HCT116 (cell line): ENCODE measurements at regions not wholly inside any gene's neighbourhood (a gene's known extent, or its start where the extent isn't known, plus 50 kb on each side); places are given as distances from the start of the nearest gene placed in this dataset.

Source experiments
- ATAC-seq: fragments of 200-7000 bp; cut with Tn5 transposase; 2 replicates; pipeline ENCODE4 v1.9.1; 2020; ENCODE audit warnings: mild to moderate bottlenecking, moderate library complexity
- BruUV-seq: library from RNA; stranded (reverse); fragments of 400-500 nt; replicated peaks from 2 replicates; lab custom pipeline; 2021; lab: Mats Ljungman, UMichigan
- CTCF ChIA-PET: fragments of 300-600 bp; sonication (Branson Sonifier 250); formaldehyde crosslinking; loops from one replicate; lab custom pipeline; 2021; ENCODE audit warnings: antibody characterized with exemption; lab: Charles Lee
- POLR2A ChIA-PET: fragments of 300-600, 350-600 bp; sonication (Branson Sonifier 250); formaldehyde crosslinking; loops from one replicate; lab custom pipeline; 2021; ENCODE audit warnings: antibody characterized with exemption; lab: Charles Lee
- RAD21 ChIA-PET, 2 experiments: fragments of 300-600 bp; sonication (Branson Sonifier 250); formaldehyde crosslinking; loops; one replicate each; lab custom pipeline; 2023; ENCODE audit warnings: low total read pairs in 2 of 2; ENCODE audit not compliant: uncharacterized antibody in 2 of 2, unreplicated experiment in 2 of 2, low non-redundant PET in 1 of 2; lab: Charles Lee
- DNase-seq: peaks from one replicate; pipeline ENCODE4 v3.0.0-alpha.2; 2010; ENCODE audit warnings: low read depth, low spot score
- H2AFZ ChIP-seq: fragments of 200-600 bp; shearing (Covaris generic), sonication (generic); 2 replicates; pipeline ENCODE4 v1.6.1; 2017; ENCODE audit warnings: low read depth, mixed run types, mixed read lengths, antibody characterized with exemption, low read length; ENCODE audit not compliant: poor library complexity, severe bottlenecking
- H3K27ac ChIP-seq: 2 replicates; pipeline ENCODE4 v1.5.1; 2012; ENCODE audit warnings: low read depth, low read length
- H3K27me3 ChIP-seq: fragments of 200-600 bp; sonication (generic); 2 replicates; pipeline ENCODE4 v1.6.1; 2016; ENCODE audit warnings: mixed run types, low read length, mixed read lengths; ENCODE audit not compliant: insufficient read depth
- H3K36me3 ChIP-seq, 2 experiments: fragments of 200-500 bp in 1 of 2; fragments of 200-600 bp in 1 of 2; sonication (Bioruptor generic) in 1 of 2; sonication (generic) in 1 of 2; 2 replicates each; pipeline versions ENCODE4 v1.5.1 to v1.6.1; 2014 to 2016; ENCODE audit warnings: low read length in 2 of 2, inconsistent platforms in 1 of 2, mixed read lengths in 1 of 2, mixed run types in 1 of 2; ENCODE audit not compliant: insufficient read depth in 2 of 2, control insufficient read depth in 1 of 2
- H3K4me1 ChIP-seq, 2 experiments: fragments of 200-600 bp in 1 of 2; sonication (generic) in 1 of 2; 2 replicates each; pipeline versions ENCODE4 v1.5.1 to v1.6.1; 2012 to 2017; ENCODE audit warnings: low read length in 2 of 2, inconsistent platforms in 1 of 2, mild to moderate bottlenecking in 1 of 2, mixed read lengths in 1 of 2, mixed run types in 1 of 2, moderate library complexity in 1 of 2; ENCODE audit not compliant: insufficient read depth in 2 of 2, control insufficient read depth in 1 of 2
- H3K4me2 ChIP-seq: fragments of 200-600 bp; sonication (generic); 2 replicates; pipeline ENCODE4 v1.6.1; 2017; ENCODE audit warnings: mixed run types, low read length, mixed read lengths
- H3K4me3 ChIP-seq, 2 experiments: fragments of 200-600 bp in 1 of 2; sonication (generic) in 1 of 2; replicated peaks in 1 of 2; 2 replicates each; pipeline ENCODE4 v1.5.1; 2011 to 2016; ENCODE audit warnings: low read length in 2 of 2, control low read depth in 1 of 2, low read depth in 1 of 2, mild to moderate bottlenecking in 1 of 2, mixed read lengths in 1 of 2, mixed run types in 1 of 2
- H3K79me2 ChIP-seq: fragments of 200-600 bp; sonication (generic); 2 replicates; pipeline ENCODE4 v1.6.1; 2017; ENCODE audit warnings: mild to moderate bottlenecking, mixed run types, low read length, moderate library complexity, mixed read lengths; ENCODE audit not compliant: insufficient read depth
- H3K9ac ChIP-seq: fragments of 200-600 bp; sonication (generic); 2 replicates; pipeline ENCODE4 v1.6.1; 2016; ENCODE audit warnings: low read length, mixed read lengths
- H3K9me2 ChIP-seq: fragments of 200-600 bp; sonication (generic), shearing (Covaris generic); 2 replicates; pipeline ENCODE4 v1.6.1; 2017; ENCODE audit warnings: mixed run types, mild to moderate bottlenecking, moderate library complexity; ENCODE audit not compliant: insufficient read depth
- H3K9me3 ChIP-seq, 2 experiments: fragments of 200-500 bp in 1 of 2; fragments of 200-600 bp in 1 of 2; sonication (Bioruptor generic) in 1 of 2; sonication (generic) in 1 of 2; 2 replicates each; pipeline ENCODE4 v1.6.1; 2014 to 2017; ENCODE audit warnings: low read length in 2 of 2, mixed read lengths in 2 of 2, inconsistent platforms in 1 of 2, low read depth in 1 of 2, mild to moderate bottlenecking in 1 of 2, mixed run types in 1 of 2, moderate library complexity in 1 of 2; ENCODE audit not compliant: control insufficient read depth in 1 of 2, insufficient read depth in 1 of 2
- H4K20me1 ChIP-seq: fragments of 200-600 bp; sonication (generic), shearing (Covaris generic); 2 replicates; pipeline ENCODE4 v1.6.1; 2017; ENCODE audit warnings: mixed run types, mild to moderate bottlenecking, moderate library complexity; ENCODE audit not compliant: insufficient read depth
- CEBPB ChIP-seq: IDR thresholded peaks from 2 replicates; pipeline ENCODE4 v1.6.1; 2012; ENCODE audit warnings: low read depth
- FOSL1 ChIP-seq: IDR thresholded peaks from 2 replicates; pipeline ENCODE4 v1.6.1; 2012; ENCODE audit warnings: low read depth
- SIN3A ChIP-seq: IDR thresholded peaks from 2 replicates; pipeline ENCODE4 v1.6.1; 2012; ENCODE audit warnings: low read depth
- SRF ChIP-seq: IDR thresholded peaks from 2 replicates; pipeline ENCODE4 v1.6.1; 2012; ENCODE audit warnings: low read depth
- ZFX ChIP-seq: fragments of 450-650 bp; IDR thresholded peaks from 2 replicates; pipeline ENCODE4 v1.6.1; 2017
- intact Hi-C: fragments of 100-400 bp; cut with micrococcal nuclease; formaldehyde crosslinking; loops from 2 replicates; pipeline ENCODE4 v1.10.0; 2022
- TF ChIP-seq, protein P1 (sequence below): IDR thresholded peaks from 2 replicates; pipeline ENCODE4 v1.6.1; 2012

- no peaks in the 10 kb centered on the region for H3K27me3 ChIP-seq
- TF ChIP-seq ZFX (no peak), SRF (no peak), SIN3A (no peak)
- TF ChIP-seq, protein P1, sequence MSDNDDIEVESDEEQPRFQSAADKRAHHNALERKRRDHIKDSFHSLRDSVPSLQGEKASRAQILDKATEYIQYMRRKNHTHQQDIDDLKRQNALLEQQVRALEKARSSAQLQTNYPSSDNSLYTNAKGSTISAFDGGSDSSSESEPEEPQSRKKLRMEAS, result no peak
- intact Hi-C loops, result no loop called here
- H3K4me3 ChIP-seq, result no peak overlapping the region
- CTCF ChIA-PET, result no interaction called here
- H3K79me2 ChIP-seq, result no peaks in the 10 kb centered on the region
- no peak overlapping the region for H3K27ac ChIP-seq
- H3K9me3 ChIP-seq, result no peaks in the 10 kb centered on the region
- H3K9ac ChIP-seq, result no peak overlapping the region
- ATAC-seq, result no peak
- no peaks in the 10 kb centered on the region for H4K20me1 ChIP-seq
- H3K4me1 ChIP-seq, result no peaks in the 10 kb centered on the region
- no peaks in the 10 kb centered on the region for H3K36me3 ChIP-seq
- H2AFZ ChIP-seq, result no peak overlapping the region
- no peak for DNase-seq
- BruUV-seq, result no TSS peak
- no peak overlapping the region for H3K4me2 ChIP-seq
- H3K9me2 ChIP-seq, result no peaks in the 10 kb centered on the region
- RAD21 ChIA-PET, result no interaction called here
- POLR2A ChIA-PET, result no interaction called here
These were observed 96.6 kb upstream of the GUCY1A1 start for GRCh38 chr4:155569960-155570515.

- Histone ChIP-seq H4K20me1 (no peaks in the 10 kb centered on the region), H3K4me1 (no peaks in the 10 kb centered on the region), H3K9ac (no peak overlapping the region), H3K4me2 (no peak overlapping the region), H3K9me3 (no peaks in the 10 kb centered on the region), H3K27me3 (no peaks in the 10 kb centered on the region), H3K27ac (no peak overlapping the region), H3K4me3 (no peak overlapping the region), H3K36me3 (no peaks in the 10 kb centered on the region), H3K79me2 (no peaks in the 10 kb centered on the region), H3K9me2 (no peaks in the 10 kb centered on the region), H2AFZ (no peak overlapping the region)
- intact Hi-C loops, result no loop called here
- DNase-seq, result no peak
- ChIA-PET CTCF (no interaction called here), POLR2A (no interaction called here), RAD21 (no interaction called here)
- no TSS peak for BruUV-seq
- no peak for ATAC-seq
- no peak for TF ChIP-seq FOSL1
- TF ChIP-seq CEBPB, result no peak
These were observed 97.2 kb upstream of the GUCY1A1 start for GRCh38 chr4:155569471-155569870.
